Mesodermal cell (in vitro differentiated cells): ENCODE measurements at regions not wholly inside any gene's neighbourhood (a gene's known extent, or its start where the extent isn't known, plus 50 kb on each side); places are given as distances from the start of the nearest gene placed in this dataset.
A peak's percentile ranks its signal among the peaks of the same experiment; 100 is the strongest.
"Not testable (repeated sequence)": the region's sequence is repeated elsewhere in the genome, so short reads cannot be mapped to it uniquely, and the experiment has no call there.

ENCODE experiments used
- H3K27ac ChIP-seq: 2 replicates; pipeline ENCODE4 v1.7.0; 2013; ENCODE audit warnings: mild to moderate bottlenecking, low read depth, low read length, moderate library complexity; ENCODE audit not compliant: severe bottlenecking
- H3K36me3 ChIP-seq: 2 replicates; pipeline ENCODE4 v1.7.1; 2013; ENCODE audit warnings: mild to moderate bottlenecking, low read length, moderate library complexity; ENCODE audit not compliant: control insufficient read depth, insufficient read depth
- H3K4me1 ChIP-seq: one replicate; pipeline ENCODE4 v1.7.1; 2013; ENCODE audit warnings: mild to moderate bottlenecking, low read length; ENCODE audit not compliant: insufficient read depth, control insufficient read depth, poor library complexity, severe bottlenecking
- H3K4me3 ChIP-seq: 2 replicates; pipeline ENCODE4 v1.7.0; 2013; ENCODE audit warnings: low read length, control low read depth, mild to moderate bottlenecking; ENCODE audit not compliant: insufficient read depth, poor library complexity, severe bottlenecking; ENCODE audit errors: extremely low read depth
- H3K9me3 ChIP-seq: 2 replicates; pipeline ENCODE4 v1.7.1; 2013; ENCODE audit warnings: mild to moderate bottlenecking, low read length, moderate library complexity; ENCODE audit not compliant: control insufficient read depth
- WGBS, 2 experiments: methylation state at CpG; one replicate each; pipeline ENCODE4 v1.1.5; 2013; ENCODE audit warnings: missing lambda C conversion rate in 2 of 2; ENCODE audit not compliant: insufficient coverage in 2 of 2; 5-methylcytosine and 5-hydroxymethylcytosine counted together

GRCh38 chr2:67900826-67901225, 162.0 kb downstream of the C1D start:
- 100% methylated on average over 1 of the region's 1 CpG for WGBS, 2 experiments
- Histone ChIP-seq H3K27ac (no peak overlapping the region), H3K9me3 (peaks cover 8% of the 10 kb centered on the region), H3K36me3 (no peaks in the 10 kb centered on the region), H3K4me3 (no peak overlapping the region), H3K4me1 (peaks cover 9% of the 10 kb centered on the region)

GRCh38 chr2:67904566-67904965, 158.2 kb downstream of the C1D start:
- H3K36me3 ChIP-seq: no peaks in the 10 kb centered on the region
- H3K9me3 ChIP-seq: peaks cover 8% of the 10 kb centered on the region
- H3K27ac ChIP-seq: no peak overlapping the region
- H3K4me1 ChIP-seq: peaks cover 5% of the 10 kb centered on the region
- WGBS, 2 experiments: 90% methylated on average over 3 of the region's 3 CpGs; no CpG with 5 or more reads in 1 of the 2 experiments
- H3K4me3 ChIP-seq: no peak overlapping the region

DNA sequence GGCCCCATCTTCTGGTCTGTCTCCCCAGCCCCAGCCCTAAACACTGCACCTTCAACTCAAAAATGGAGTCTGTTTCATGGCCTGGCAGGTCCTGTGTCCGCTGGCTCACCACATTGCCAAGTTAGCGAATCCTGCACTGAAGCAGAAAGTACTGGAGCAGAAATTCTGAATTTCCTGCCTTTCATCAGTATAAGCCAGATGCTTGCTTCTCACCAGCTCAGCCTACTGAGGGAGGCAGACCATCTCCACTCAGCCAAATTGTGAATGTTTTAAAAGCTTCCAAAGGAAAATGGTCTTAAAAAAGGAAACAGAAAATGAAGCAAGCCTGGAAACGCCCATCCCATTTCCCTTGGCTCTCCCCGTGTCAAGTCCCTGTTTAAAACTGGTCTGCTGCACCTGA, 157.8 kb downstream of the C1D start:
- 92 to 97% methylated on average over 4 of the region's 4 CpGs for WGBS, 2 experiments
- no peak overlapping the region for H3K4me3 ChIP-seq
- H3K36me3 ChIP-seq: no peaks in the 10 kb centered on the region
- H3K4me1 ChIP-seq: peaks cover 5% of the 10 kb centered on the region
- H3K27ac ChIP-seq: no peak overlapping the region
- H3K9me3 ChIP-seq: peaks cover 8% of the 10 kb centered on the region

- not testable (repeated sequence) for H3K9me3 ChIP-seq, H3K27ac ChIP-seq, H3K36me3 ChIP-seq
These were observed 156.3 kb downstream of the C1D start for GRCh38 chr2:67906547-67906946.

GRCh38 chr2:67917332-67918054, 145.3 kb downstream of the C1D start:
- H3K9me3 ChIP-seq: no peaks in the 10 kb centered on the region
- 60% methylated on average over 1 of the region's 2 CpGs; no CpG with 5 or more reads in 1 of the 2 experiments for WGBS, 2 experiments
- no peaks in the 10 kb centered on the region for H3K36me3 ChIP-seq

More at GRCh38 chr2:67906547-67906946, 156.3 kb downstream of the C1D start:
- not testable (repeated sequence) for H3K4me3 ChIP-seq, H3K4me1 ChIP-seq

DNA sequence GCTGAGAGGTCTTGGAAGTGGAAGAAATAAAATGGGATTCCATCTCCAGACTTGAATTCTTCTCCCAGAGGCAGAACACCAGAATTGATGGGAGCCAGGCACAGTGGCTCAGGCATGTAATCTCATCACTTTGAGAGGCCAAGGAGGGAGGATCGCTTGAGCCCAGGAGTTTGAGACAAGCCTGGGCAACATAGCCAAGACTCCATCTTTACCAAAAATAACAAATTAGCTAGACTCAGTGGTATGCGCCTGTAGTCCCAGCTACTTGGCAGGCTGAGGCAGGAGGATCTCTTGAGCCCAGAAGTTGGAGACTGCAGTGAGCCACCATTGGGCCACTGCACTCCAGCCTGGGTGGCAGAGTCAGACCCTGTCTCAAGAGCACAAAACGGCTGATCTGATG, 144.3 kb downstream of the C1D start:
- Histone ChIP-seq H3K4me1 (peaks cover 7% of the 10 kb centered on the region), H3K4me3 (no peak overlapping the region), H3K36me3 (no peaks in the 10 kb centered on the region), H3K9me3 (no peaks in the 10 kb centered on the region), H3K27ac (no peak overlapping the region)
- 93 to 100% methylated on average over 2 to 3 of the region's 3 CpGs for WGBS, 2 experiments

More at GRCh38 chr2:67917332-67918054, 145.3 kb downstream of the C1D start:
- Histone ChIP-seq H3K4me1 (peaks cover 7% of the 10 kb centered on the region), H3K4me3 (no peak overlapping the region), H3K27ac (peak overlapping the region; percentile 79)

- no peaks in the 10 kb centered on the region for H3K9me3 ChIP-seq
- H3K4me3 ChIP-seq: no peak overlapping the region
- H3K4me1 ChIP-seq: peaks cover 7% of the 10 kb centered on the region
- WGBS, 2 experiments: no CpG with 5 or more reads among the region's 1 CpG
- H3K27ac ChIP-seq: no peak overlapping the region
- no peaks in the 10 kb centered on the region for H3K36me3 ChIP-seq
These were observed 143.3 kb downstream of the C1D start for GRCh38 chr2:67919490-67919889.

GRCh38 chr2:67922080-67922785, 140.6 kb downstream of the C1D start:
- Histone ChIP-seq H3K36me3 (no peaks in the 10 kb centered on the region), H3K27ac (no peak overlapping the region), H3K4me1 (peaks cover 4% of the 10 kb centered on the region), H3K4me3 (no peak overlapping the region), H3K9me3 (no peaks in the 10 kb centered on the region)
- 68% methylated on average over 2 of the region's 4 CpGs; no CpG with 5 or more reads in 1 of the 2 experiments for WGBS, 2 experiments

DNA sequence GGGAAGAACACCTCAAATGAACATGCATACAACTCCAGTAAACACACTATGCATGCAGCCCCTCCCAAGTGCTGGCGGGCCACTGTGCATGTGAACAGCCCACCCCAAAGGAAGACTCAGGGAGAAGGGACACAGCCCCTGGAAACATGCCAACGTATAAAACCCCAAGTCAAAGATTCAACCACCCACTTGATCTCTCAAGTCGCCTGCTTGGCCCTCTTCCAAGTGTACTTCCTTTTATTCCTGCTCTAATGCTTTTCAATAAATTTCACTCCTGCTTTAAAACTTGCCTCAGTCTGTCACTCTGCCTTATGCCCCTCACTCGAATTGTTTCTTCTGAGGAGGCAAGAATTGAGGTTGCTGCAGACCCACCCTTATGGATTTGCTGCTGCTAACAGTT, 139.1 kb downstream of the C1D start:
- 83 to 88% methylated on average over 2 to 4 of the region's 4 CpGs for WGBS, 2 experiments
- H3K36me3 ChIP-seq: no peaks in the 10 kb centered on the region
- H3K4me1 ChIP-seq: peaks cover 4% of the 10 kb centered on the region
- H3K4me3 ChIP-seq: no peak overlapping the region
- no peaks in the 10 kb centered on the region for H3K9me3 ChIP-seq
- H3K27ac ChIP-seq: no peak overlapping the region

GRCh38 chr2:67927501-67927900, 135.3 kb downstream of the C1D start:
- no peaks in the 10 kb centered on the region for H3K9me3 ChIP-seq
- H3K27ac ChIP-seq: no peak overlapping the region
- 20 to 40% methylated on average over 1 to 2 of the region's 3 CpGs for WGBS, 2 experiments
- H3K4me1 ChIP-seq: no peaks in the 10 kb centered on the region
- no peaks in the 10 kb centered on the region for H3K36me3 ChIP-seq
- no peak overlapping the region for H3K4me3 ChIP-seq

- no peaks in the 10 kb centered on the region for H3K36me3 ChIP-seq
- no peaks in the 10 kb centered on the region for H3K9me3 ChIP-seq
- H3K4me1 ChIP-seq: no peaks in the 10 kb centered on the region
- no peak overlapping the region for H3K27ac ChIP-seq
- WGBS, 2 experiments: 36 to 48% methylated on average over 3 of the region's 3 CpGs
- no peak overlapping the region for H3K4me3 ChIP-seq
These were observed 132.6 kb downstream of the C1D start for GRCh38 chr2:67930156-67930555.
